ENCODE measurements at regions not wholly inside any gene's neighbourhood (a gene's known extent, or its start where the extent isn't known, plus 50 kb on each side); places are given as distances from the start of the nearest gene placed in this dataset.

DNA sequence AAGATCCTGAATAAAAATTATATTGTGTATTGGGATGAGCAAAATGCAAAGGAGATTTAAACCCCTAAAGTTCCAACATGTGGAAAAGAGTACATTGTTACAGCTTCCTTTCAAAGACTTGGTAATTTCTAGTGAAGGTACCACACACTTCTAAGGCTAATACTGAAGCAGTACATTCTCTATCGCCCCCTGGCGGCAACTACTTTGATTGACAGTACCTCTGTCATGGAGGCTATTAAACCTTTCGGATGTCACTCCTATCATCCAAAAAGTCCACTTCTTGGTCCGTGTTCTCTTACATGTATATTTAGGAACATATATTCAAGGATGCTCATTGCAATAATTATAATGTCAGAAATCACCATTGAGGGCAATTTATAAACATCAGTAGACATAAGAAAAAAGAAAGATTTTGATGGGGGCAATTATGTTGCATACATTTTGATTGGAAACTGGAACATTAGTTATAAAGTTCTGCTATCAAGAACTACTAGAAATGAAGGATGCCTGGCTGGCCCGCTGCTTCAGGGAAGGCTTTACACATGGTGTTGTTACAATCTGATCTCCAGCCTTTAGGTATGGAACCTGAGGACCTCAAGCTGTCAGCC lies 601.6 kb downstream of the CPS1 start:
- no peaks in the 10 kb centered on the region for H3K36me3 ChIP-seq (ENCODE audit: control insufficient read depth in 2 of 4, insufficient read depth in 4 of 4, low read length in 3 of 4)
- ChIA-PET POLR2A (ENCODE audit: partially characterized antibody) (no interaction called here), CTCF (ENCODE audit: partially characterized antibody) (interaction anchor here (0.6 to 2.6 kb wide), 28 partner anchors 10 to 1409 kb away, joined by 3 to 23 read pairs (median 4); no protein-coding TSS in a partner anchor)
- WGBS, 2 experiments (ENCODE audit: extremely low coverage in 1 of 2, insufficient coverage in 1 of 2, insufficient read length in 1 of 2, insufficient replicate concordance in 2 of 2, low coverage in 1 of 2, low lambda C conversion rate in 2 of 2, missing lambda C conversion rate in 1 of 2): 35% methylated on average over 5 of the region's 5 CpGs; no CpG with 5 or more reads in 1 of the 2 experiments
- no peaks in the 10 kb centered on the region for H3K4me1 ChIP-seq (replicated peaks in 1 of 4; ENCODE audit: control insufficient read depth in 3 of 4, insufficient read depth in 4 of 4, low read length in 3 of 4)
- H3K27me3 ChIP-seq (replicated peaks in 1 of 4; ENCODE audit: control insufficient read depth in 3 of 4, extremely low read depth in 1 of 4, insufficient read depth in 3 of 4, low read length in 3 of 4): peaks cover 0 to 1% (median 0%) of the 10 kb centered on the region in 4 experiments; a peak in 1 of 7 replicates
- H3K9me3 ChIP-seq (ENCODE audit: insufficient read depth in 2 of 2, low read depth in 1 of 2, low read length in 1 of 2): no peaks in the 10 kb centered on the region
- H3K4me3 ChIP-seq (ENCODE audit: extremely low read depth in 1 of 4, insufficient read depth in 2 of 4, low read depth in 3 of 4, low read length in 4 of 4): no peak overlapping the region
- H4K91ac ChIP-seq (replicated peaks; ENCODE audit: insufficient read length, low read length): no peak overlapping the region
- no peak overlapping the region for H2BK12ac ChIP-seq (ENCODE audit: low read depth, low read length)
- H3K27ac ChIP-seq (ENCODE audit: low read depth, low read length): no peak overlapping the region
- no peak overlapping the region for H3K18ac ChIP-seq (ENCODE audit: extremely low read depth, low read length)
- no peak overlapping the region for H3K4me2 ChIP-seq (ENCODE audit: insufficient read depth in 1 of 2, low read depth in 2 of 2, low read length in 2 of 2)
- H2BK120ac ChIP-seq (replicated peaks; ENCODE audit: low read depth, low read length): no peak overlapping the region
- peak; percentile 72 to 78 for TF ChIP-seq RAD21 (IDR thresholded peaks at IDR 0.05 in 1 of 2, conservative IDR thresholded peaks at IDR 0.05 in 1 of 2; ENCODE audit: low read depth in 2 of 2, low read length in 2 of 2)
- TF ChIP-seq YY1 (IDR thresholded peaks at IDR 0.05; ENCODE audit: low read depth, low read length): 0 out of 2 replicates have a peak, but pooled peaks have one; percentile 33
- TF ChIP-seq ZNF274 (IDR thresholded peaks at IDR 0.05; ENCODE audit: borderline replicate concordance, extremely low read depth, low read length): no peak
- TF ChIP-seq, protein P1, sequence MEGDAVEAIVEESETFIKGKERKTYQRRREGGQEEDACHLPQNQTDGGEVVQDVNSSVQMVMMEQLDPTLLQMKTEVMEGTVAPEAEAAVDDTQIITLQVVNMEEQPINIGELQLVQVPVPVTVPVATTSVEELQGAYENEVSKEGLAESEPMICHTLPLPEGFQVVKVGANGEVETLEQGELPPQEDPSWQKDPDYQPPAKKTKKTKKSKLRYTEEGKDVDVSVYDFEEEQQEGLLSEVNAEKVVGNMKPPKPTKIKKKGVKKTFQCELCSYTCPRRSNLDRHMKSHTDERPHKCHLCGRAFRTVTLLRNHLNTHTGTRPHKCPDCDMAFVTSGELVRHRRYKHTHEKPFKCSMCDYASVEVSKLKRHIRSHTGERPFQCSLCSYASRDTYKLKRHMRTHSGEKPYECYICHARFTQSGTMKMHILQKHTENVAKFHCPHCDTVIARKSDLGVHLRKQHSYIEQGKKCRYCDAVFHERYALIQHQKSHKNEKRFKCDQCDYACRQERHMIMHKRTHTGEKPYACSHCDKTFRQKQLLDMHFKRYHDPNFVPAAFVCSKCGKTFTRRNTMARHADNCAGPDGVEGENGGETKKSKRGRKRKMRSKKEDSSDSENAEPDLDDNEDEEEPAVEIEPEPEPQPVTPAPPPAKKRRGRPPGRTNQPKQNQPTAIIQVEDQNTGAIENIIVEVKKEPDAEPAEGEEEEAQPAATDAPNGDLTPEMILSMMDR (IDR thresholded peaks at IDR 0.05; ENCODE audit: control extremely low read depth in 1 of 3, insufficient read depth in 1 of 3, low read depth in 1 of 3, low read length in 3 of 3): peak in 2 of 3 experiments; percentile 71 to 80; a peak in 3 of 4 replicates
- H2BK20ac ChIP-seq (ENCODE audit: low read length): no peak overlapping the region
- no peak overlapping the region for H3K9ac ChIP-seq (replicated peaks in 1 of 4; ENCODE audit: extremely low read depth in 1 of 4, low read depth in 3 of 4, low read length in 3 of 4)
- no peak overlapping the region for H2AFZ ChIP-seq (ENCODE audit: low read length)
- H3K23me2 ChIP-seq (ENCODE audit: low read depth, low read length): no peaks in the 10 kb centered on the region
- no peak overlapping the region for H4K8ac ChIP-seq (ENCODE audit: extremely low read depth, insufficient read depth, low read length)
- FAIRE-seq (peak; percentile 72), DNase-seq (ENCODE audit: low read depth in 1 of 2, low spot score in 2 of 2) (peak in 1 of 2 experiments; percentile 88)
- no peak overlapping the region for H2AK5ac ChIP-seq (ENCODE audit: low read depth, low read length)
- no peak overlapping the region for H4K5ac ChIP-seq (ENCODE audit: insufficient read length, low read depth, low read length)
- no peaks in the 10 kb centered on the region for H3K79me2 ChIP-seq (ENCODE audit: control insufficient read depth in 1 of 2, insufficient read depth in 2 of 2, low read length in 2 of 2)
- no peaks in the 10 kb centered on the region for H4K20me1 ChIP-seq (replicated peaks in 1 of 2; ENCODE audit: control insufficient read depth in 1 of 2, insufficient read depth in 2 of 2, low read length in 2 of 2)
- no peak overlapping the region for H3K56ac ChIP-seq (replicated peaks; ENCODE audit: insufficient read length, low read depth, low read length)
- H3K4ac ChIP-seq (replicated peaks; ENCODE audit: insufficient read length, low read depth, low read length): no peak overlapping the region
- no peak overlapping the region for H3K14ac ChIP-seq (ENCODE audit: insufficient read length)
- H2BK15ac ChIP-seq (ENCODE audit: low read length): no peak overlapping the region
- no peaks in the 10 kb centered on the region for H3K79me1 ChIP-seq (ENCODE audit: low read depth, low read length)
- no peak overlapping the region for H3K23ac ChIP-seq (ENCODE audit: insufficient read length)
- no peak overlapping the region for H2BK5ac ChIP-seq (ENCODE audit: low read depth, low read length)
